Lower lobe of right lung (tissue), 2 donors: ENCODE measurements at regions not wholly inside any gene's neighbourhood (a gene's known extent, or its start where the extent isn't known, plus 50 kb on each side); places are given as distances from the start of the nearest gene placed in this dataset.
"Not testable (repeated sequence)": the region's sequence is repeated elsewhere in the genome, so short reads cannot be mapped to it uniquely, and the experiment has no call there.

Source experiments
- ATAC-seq, 2 donors: fragments of 200-7000 bp; cut with Tn5 transposase; one replicate each; pipeline ENCODE4 v1.9.1; 2020 to 2022; ENCODE audit warnings: mild to moderate bottlenecking in 2 of 2, moderate library complexity in 2 of 2
- DNase-seq: peaks from one replicate; pipeline ENCODE4 v3.0.0-alpha.2; 2020
- H3K27ac ChIP-seq: fragments of 200-600 bp; one replicate; pipeline ENCODE4 v1.8.0; 2022
- H3K27me3 ChIP-seq: fragments of 200-600 bp; one replicate; pipeline ENCODE4 v1.8.0; 2022; ENCODE audit warnings: low read depth
- H3K36me3 ChIP-seq: fragments of 200-600 bp; one replicate; pipeline ENCODE4 v1.8.0; 2022; ENCODE audit warnings: mild to moderate bottlenecking
- H3K4me1 ChIP-seq: fragments of 200-600 bp; one replicate; pipeline ENCODE4 v1.8.0; 2022
- H3K4me3 ChIP-seq: fragments of 200-600 bp; one replicate; pipeline ENCODE4 v1.8.0; 2022; ENCODE audit warnings: mild to moderate bottlenecking
- H3K9me3 ChIP-seq: fragments of 200-600 bp; one replicate; pipeline ENCODE4 v1.8.0; 2022
- CTCF ChIP-seq: fragments of 200-600 bp; IDR thresholded peaks from one replicate; pipeline ENCODE4 v1.8.0; 2022; ENCODE audit warnings: antibody characterized with exemption, mild to moderate bottlenecking
- intact Hi-C: fragments of 100-400 bp; cut with DNase I; formaldehyde crosslinking; loops from one replicate; pipeline ENCODE4 v1.11.0; 2022
- donor health status: DM: no; HTN: yes; CAD: no; lungs with severe emphysema.

- H3K36me3 ChIP-seq, ATAC-seq, H3K27me3 ChIP-seq, H3K4me1 ChIP-seq, H3K27ac ChIP-seq, intact Hi-C loops, DNase-seq, H3K9me3 ChIP-seq, H3K4me3 ChIP-seq: not testable (repeated sequence)
Observed at GRCh38 chr5:93682471-93683404, 58.7 kb downstream of the POU5F2 start.

GRCh38 chr5:93681432-93681831, 60.0 kb downstream of the POU5F2 start:
- Histone ChIP-seq H3K9me3 (no peaks in the 10 kb centered on the region), H3K27me3 (no peaks in the 10 kb centered on the region), H3K27ac (no peak overlapping the region), H3K4me1 (no peaks in the 10 kb centered on the region), H3K4me3 (no peak overlapping the region), H3K36me3 (no peaks in the 10 kb centered on the region)
- TF ChIP-seq CTCF = no peak
- no peak for DNase-seq
- intact Hi-C loops = no loop called here
- no peak for ATAC-seq

- no peaks in the 10 kb centered on the region for H3K4me1 ChIP-seq
Observed at GRCh38 chr5:93677359-93677891, 64.0 kb downstream of the POU5F2 start.

GRCh38 chr5:93676704-93677103, 64.7 kb downstream of the POU5F2 start:
- Histone ChIP-seq H3K4me3 (no peak overlapping the region), H3K4me1 (no peaks in the 10 kb centered on the region), H3K27me3 (no peaks in the 10 kb centered on the region), H3K36me3 (no peaks in the 10 kb centered on the region), H3K9me3 (no peaks in the 10 kb centered on the region), H3K27ac (no peak overlapping the region)
- intact Hi-C loops = no loop called here
- TF ChIP-seq CTCF = no peak
- DNase-seq (no peak), ATAC-seq (no peak)

More at GRCh38 chr5:93677359-93677891, 64.0 kb downstream of the POU5F2 start:
- Histone ChIP-seq H3K27me3 (no peaks in the 10 kb centered on the region), H3K27ac (no peak overlapping the region), H3K36me3 (no peaks in the 10 kb centered on the region), H3K4me3 (no peak overlapping the region), H3K9me3 (no peaks in the 10 kb centered on the region)
- no peak for TF ChIP-seq CTCF
- DNase-seq = peak; percentile 53
- ATAC-seq = peak; percentile 33 to 77
- intact Hi-C loops = no loop called here

GRCh38 chr5:93675460-93676450, 65.6 kb downstream of the POU5F2 start:
- no peaks in the 10 kb centered on the region for H3K27me3 ChIP-seq
- intact Hi-C loops = no loop called here
- ATAC-seq = no peak

More at GRCh38 chr5:93675460-93676450, 65.6 kb downstream of the POU5F2 start:
- no peak overlapping the region for H3K27ac ChIP-seq
- no peak for DNase-seq
- H3K4me1 ChIP-seq = no peaks in the 10 kb centered on the region
- TF ChIP-seq CTCF = no peak
- H3K4me3 ChIP-seq = no peak overlapping the region
- no peaks in the 10 kb centered on the region for H3K36me3 ChIP-seq
- no peaks in the 10 kb centered on the region for H3K9me3 ChIP-seq
